ENCODE measurements at regions not wholly inside any gene's neighbourhood (a gene's known extent, or its start where the extent isn't known, plus 50 kb on each side); places are given as distances from the start of the nearest gene placed in this dataset.

DNA sequence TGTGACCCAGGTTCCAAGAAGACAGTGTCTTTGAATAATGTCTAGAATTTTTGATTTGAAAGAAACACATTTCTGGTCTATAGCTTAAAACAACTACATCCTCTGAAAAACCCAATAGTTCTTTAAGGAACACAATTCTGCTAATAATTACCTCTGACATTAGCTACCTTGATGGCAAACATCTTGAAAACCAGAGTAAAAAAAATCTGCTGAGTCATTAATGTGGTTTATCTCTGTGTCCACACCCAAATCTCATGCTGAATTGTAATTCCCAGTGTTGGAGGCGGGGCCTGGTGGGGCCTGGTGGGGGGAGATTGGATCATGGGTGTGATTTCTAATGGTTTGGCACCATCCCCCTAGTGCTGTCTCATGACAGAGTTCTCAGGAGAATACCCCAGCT lies 1233.8 kb downstream of the NLGN4X start:
- no peak for TF ChIP-seq CTCF (conservative IDR thresholded peaks at IDR 0.05; ENCODE audit: low read depth, low read length)
- no peak for TF ChIP-seq EZH2phosphoT487 (IDR thresholded peaks at IDR 0.05; ENCODE audit: borderline replicate concordance, low read length)
- no peak for TF ChIP-seq EZH2 (IDR thresholded peaks at IDR 0.05; ENCODE audit: low read length, unreplicated experiment)
